GM18508 (cell line): ENCODE measurements at regions not wholly inside any gene's neighbourhood (a gene's known extent, or its start where the extent isn't known, plus 50 kb on each side); places are given as distances from the start of the nearest gene placed in this dataset.

Experiments
- ATAC-seq: cut with Tn5 transposase; IDR thresholded peaks from one replicate; pipeline ENCODE4 v1.9.1; 2021; ENCODE audit warnings: moderate number of reproducible peaks; ENCODE audit not compliant: insufficient read depth, unreplicated experiment

DNA sequence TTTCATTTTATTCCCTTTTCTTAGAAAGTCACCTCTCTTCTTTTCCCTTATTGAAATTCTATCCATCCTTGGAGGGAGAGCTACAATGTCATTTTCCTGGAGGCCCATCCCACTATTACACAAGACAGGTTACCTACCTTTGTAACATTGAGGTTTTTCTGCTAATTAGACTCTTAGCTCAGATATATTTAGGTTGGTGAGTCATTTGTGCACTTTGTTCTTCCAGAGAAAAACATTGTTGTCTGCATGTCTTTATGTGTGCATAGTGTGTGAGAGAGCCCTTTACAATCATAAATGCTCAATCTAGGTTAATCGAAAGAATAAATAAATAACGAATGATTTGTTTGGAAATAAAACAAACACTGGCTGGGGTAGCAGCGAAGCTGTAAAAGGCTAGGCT, 191.8 kb downstream of the DACT1 start:
- ATAC-seq = no peak

DNA sequence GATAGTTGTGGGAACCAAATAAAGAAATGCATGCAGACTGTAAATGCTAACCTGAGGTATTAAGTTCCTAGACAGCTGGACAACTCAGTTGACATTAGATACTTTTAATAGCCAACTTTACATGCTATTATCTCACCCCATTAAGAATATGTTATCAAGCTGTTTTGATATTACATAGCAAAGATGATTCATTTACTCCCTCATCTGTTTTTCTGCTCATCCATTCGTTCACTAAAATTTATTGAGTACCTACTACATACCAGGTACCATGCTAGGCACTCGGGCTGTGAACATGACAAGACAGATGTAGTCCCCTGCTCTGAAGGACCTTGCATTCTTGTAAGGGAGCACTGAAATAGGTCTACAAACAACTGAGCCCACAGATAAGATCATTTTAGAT, 192.4 kb downstream of the DACT1 start:
- no peak for ATAC-seq

DNA sequence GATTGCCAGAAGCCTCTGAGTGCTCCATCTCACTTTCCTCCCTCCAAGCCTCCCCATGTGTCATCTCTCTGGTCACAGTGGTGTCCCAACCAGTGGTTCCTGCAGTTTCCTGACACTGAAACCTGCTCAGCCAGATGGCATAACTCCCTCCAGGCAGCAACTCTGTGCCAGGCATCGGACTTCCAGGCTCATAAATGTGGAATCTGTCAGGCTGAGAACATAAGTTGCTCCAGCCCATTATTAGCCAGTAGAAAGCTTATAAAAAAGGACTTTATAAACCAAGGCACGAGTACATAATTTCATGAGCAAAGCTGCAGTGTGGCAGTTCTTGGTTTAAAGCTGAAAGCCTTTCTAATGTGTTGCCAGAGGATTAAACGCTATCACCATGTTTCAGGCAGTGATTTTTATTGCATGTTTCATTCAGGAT, 194.3 kb downstream of the DACT1 start:
- ATAC-seq = no peak

DNA sequence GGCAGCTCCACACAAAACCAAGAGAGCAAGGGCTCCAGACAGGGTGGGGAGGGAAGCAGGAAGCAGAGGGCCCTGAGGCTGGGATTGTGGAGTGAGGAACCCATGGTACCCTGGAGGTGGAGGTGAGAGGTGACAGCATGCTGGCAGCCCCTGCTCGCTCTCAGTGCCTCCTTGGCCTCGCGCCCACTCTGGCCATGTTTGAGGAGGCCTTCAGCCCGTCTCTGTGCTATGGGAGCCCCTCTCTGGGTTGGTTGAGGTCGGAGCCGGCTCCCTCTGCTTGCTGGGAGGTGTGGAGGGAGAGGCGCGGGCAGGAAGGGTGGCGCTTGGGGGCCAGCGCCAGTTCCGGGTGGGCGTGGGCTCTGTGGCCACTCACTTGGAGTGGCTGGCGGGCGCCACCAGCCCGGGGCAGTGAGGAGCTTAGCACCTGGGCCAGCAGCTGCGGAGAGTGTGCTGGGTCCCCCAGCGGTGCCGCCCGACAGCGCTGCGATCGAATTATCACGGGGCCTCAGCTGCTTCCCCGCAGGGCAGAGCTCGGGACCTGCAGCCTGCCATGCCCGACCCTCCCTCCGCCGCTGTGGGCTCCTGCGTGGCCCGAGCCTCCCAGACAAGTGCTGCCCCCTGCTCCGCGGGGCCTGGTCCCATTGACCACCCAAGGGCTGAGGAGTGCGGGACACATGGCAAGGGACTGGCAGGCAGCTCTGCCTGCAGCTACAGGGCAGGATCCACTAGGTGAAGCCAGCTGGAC, 196.0 kb downstream of the DACT1 start:
- ATAC-seq = no peak

DNA sequence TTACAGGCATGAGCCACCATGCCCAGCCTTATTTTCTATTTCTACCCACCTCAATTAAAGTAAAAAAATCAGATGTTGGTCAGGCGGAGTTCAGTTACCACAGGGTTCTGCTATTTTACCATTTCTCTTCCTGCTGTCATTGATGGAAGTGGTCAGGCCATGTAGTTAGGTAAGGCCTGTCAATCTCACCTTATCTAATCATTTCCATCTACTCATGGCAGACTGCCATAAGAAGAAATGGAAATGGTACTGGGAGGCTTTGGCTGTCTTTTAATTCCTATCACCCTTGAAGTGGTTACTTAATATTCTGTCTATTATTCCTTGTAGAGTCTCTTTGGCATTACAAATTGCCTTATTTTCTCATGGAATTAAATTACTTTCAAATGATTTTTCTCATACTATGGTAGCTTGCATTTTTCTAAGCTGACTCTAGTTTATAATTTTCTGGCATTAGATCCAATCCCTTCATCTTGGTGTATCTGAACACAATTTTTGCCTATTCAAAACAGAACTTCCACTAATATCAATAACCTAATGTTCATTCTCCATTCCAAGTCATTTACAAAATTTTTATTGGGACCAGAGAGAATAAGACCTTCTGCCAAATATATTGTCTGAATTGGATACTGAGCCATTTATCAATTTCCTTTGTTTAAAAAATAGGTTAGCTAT, 198.7 kb downstream of the DACT1 start:
- ATAC-seq = no peak

DNA sequence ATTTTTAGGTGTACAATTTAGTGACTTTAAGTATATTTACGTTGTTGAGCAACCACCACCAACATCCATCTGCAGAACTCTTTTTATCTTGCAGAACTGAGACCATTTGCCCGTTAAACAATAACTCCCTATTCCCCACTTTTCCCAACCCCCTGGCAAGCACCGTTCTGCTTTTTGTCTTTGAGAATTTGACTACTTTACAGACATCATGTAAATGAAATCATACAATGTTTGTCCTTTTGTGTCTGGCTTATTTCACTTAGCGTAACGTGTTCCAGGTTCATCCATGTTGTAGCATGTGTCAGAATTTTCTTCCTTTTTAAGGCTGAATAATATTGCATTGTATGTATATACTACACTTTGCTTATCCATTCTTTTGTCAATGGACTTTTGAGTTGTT, 201.5 kb downstream of the DACT1 start:
- ATAC-seq = no peak

DNA sequence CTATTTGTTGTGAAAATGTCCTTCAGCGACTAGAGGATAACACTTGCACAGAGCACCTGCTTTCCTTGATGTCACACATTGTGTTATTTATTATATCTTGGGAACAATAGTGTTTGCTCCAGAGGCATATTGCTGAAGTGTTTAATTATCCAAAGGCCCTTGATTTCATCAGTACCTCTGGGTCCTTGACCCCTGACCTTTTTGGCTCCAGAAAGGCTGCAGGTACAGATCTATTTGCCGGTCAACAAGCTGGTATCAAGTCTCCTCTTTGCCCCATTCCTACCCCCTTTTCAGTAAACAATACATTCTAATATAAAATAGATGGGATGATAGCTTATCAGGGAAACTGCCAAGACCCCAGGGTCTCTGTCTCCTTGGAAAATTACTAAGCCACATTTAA, 206.8 kb downstream of the DACT1 start:
- no peak for ATAC-seq

DNA sequence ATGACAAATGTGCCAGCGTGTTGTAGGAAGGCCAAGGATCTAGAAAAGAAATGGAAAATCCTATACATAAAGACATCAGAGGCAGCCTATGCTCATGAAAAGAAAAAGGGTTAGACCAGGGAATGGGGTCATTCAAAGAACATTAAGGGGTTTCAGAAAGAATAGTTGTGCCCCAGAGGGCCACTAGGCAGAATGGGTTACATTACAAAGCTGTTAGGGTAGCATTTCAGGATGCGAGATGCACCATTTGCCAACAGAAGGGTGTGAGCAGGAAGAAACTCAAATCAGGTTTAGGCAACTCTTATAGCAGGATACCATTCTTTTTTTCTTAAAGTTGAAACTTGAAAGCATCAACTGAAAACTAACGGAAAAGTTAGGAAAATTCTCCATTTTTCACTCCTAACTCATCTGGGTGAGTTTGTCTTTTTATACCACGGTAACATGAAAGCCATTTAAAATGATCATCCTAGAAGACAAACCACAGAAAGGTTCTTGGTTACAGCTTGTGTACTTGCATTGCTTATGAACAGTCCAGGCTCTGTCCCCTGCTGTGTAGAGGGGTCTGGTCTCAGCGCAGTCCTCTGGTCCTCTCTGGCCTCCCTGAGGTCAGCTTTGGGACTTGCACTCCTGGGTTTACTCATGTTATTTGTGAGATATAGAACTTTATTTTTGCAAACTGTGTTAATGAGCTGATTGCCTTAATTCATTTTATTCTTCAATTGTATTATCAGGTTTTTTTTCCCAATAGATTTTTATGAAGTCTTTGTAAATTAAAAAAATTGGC, 209.1 kb downstream of the DACT1 start:
- no peak for ATAC-seq

DNA sequence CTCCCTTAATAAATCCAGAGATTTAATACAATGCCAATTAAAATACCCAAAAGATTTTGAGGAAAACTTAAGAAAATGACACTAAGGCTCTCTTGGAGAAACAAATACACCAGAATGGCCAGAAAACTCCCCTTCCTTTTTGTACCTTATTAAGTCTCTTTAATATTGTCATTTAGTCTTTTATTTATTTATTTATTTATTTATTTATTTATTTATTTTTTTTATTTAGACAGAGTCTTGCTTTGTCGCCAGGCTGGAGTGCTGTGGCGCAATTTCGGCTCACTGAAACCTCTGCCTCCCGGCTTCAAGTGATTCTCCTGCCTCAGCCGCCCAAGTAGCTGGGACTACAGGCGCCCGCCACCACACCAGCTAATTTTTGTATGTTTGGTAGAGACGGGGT, 210.6 kb downstream of the DACT1 start:
- no peak for ATAC-seq

DNA sequence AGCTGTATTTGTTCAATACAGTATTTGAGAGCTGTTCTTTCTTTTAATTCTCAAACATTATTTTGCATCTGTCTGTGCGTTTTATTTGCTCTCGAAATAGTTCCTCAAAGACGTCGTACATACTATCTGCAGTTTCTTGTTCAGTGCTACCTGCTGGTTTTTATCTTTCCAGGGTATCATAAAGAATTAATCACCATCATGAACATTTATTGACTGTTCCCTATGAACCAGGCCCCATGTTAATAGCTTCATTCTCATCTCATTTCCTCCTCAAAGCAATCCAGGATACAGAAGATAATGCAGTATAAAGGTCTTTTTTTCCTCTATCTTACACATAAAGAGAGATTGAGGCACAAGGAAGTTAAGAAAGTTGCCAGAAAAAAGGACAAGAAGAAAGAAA, 211.8 kb downstream of the DACT1 start:
- ATAC-seq = no peak

DNA sequence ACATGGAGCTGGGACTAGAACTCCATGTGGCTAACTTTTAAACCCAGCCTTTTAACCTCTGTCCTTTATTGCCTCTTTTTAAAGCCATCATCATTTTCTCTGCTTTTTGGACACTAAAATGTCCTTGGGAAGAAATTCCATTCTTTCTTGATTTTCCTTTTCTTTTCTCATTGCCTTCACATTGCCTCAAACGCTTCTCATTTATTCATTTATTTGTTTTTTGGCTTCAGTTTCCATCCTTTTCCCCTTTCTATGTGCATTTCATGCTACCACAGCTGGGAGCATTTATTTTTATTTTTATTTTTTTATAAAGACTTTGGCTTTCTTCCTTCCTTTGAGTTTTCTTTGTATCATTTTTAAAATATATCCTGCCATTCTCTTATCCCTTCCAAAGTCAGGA, 212.2 kb downstream of the DACT1 start:
- ATAC-seq = no peak

DNA sequence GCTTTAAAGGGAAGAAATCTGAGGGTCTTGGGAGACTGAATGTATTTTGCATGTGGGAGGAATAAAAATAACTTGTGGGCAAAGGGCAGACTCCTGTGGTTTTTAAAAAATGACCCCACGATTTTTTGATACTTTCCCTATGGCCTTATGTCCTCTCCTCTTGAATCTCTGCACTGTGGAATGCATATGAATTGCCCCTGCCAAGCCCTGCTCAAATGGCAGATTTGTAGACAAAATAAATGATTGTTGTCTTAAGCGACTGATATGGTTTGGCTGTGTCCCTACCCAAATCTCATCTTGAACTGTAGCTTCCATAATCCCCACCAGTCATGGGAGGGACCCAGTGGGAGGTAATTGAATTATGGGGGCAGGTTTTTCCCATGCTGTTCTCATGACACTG, 223.8 kb downstream of the DACT1 start:
- no peak for ATAC-seq

DNA sequence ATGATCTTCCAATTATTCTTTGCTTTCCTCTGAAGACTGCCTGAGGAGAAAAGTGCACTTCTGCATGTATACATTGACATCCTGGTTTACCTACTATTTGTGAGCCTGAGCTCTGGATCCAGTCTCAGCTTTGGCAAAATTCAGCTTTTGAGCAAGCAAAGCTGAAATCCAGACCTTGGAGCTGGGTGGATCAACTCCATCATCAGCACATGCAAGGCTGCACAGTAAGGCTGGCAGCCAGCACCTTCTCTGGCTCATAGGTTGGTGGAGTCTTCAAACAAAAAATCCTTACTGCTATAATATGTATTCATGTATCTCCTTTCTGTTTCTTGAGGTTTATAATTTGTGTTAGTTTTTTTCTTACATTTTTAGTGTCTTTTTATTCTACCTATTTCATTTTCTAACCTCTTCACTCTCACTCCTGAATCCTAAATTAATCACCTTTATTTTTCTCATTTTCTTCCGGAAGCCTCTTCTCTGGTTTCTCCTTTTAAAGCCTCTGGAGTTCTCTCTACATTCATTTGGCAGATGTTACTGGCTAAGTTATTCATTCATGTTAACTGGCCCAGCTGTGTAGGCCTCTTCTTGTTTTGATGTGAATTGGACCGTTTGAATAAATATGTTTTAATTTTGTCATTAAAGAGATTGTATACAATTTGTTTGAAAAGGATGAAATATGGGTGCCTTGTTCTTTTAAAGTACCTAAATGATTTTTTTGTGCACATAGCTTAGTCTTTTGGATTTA, 224.8 kb downstream of the DACT1 start:
- ATAC-seq = no peak

DNA sequence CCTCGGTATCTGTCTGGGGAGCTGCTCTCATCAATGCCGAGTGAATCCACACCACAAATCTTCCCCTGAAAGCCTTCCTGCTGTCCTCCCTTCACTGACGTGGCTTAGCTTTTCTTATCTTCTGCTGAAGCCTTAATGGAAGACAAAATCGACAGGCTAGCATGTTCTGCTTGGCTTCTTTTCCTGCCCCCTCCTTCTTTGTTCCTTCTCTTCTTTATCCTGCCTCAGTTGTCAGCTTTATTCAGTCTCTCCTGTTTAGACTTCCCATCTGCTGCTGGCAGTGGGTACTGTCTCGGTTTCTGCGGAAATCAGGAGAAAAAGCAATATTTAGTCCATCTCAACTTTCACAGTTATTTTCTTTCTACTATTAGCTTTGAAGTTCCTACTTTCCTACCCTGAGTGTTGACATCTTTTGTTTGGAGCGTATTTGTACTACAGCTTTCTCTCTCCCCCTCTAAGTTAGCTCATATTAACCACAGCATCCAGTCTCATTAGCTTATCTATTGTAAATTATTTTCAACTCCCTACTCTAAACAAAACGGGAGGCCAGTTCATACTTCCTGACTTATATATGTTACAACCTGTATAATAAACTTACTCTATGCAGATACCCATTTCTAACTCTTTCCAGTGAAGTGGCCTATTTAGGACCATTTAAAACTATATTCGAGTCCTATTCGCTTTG, 226.0 kb downstream of the DACT1 start:
- ATAC-seq = no peak

DNA sequence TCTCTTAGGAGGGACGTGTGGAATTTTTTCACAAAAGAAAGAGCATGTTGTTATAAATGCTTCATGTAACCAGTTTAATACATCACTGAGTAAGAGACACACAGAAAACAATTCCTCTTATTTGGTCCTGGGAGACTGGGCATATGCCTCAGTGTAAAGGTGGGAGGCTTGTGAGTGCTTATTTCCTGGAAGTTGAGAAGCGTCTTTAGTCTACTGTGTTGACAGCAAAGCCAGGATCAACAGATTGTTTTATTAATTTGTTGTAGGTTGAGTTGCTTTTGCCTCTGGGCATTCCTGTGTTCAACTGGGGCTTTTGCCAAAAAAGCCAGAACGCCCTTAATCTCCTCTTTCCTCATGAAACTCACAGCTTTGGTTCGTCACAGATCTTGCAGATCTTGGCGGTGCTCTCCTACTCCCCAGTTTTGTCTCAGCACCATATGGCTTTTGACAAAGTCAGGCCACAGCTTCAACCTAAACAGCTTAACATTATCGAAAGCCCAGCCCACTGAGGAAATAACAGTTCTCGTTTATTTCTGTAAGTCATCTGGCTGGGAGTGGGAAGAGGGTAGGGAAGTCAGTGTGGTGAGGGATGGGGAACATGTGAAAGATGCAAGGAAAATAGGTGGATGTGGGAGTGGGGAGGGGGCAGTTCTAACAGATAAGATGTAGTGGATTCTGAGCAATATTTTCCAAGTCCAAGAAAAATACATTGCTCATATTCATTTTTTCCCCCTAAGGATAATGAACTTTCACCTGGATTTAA, 227.2 kb downstream of the DACT1 start:
- ATAC-seq = no peak

DNA sequence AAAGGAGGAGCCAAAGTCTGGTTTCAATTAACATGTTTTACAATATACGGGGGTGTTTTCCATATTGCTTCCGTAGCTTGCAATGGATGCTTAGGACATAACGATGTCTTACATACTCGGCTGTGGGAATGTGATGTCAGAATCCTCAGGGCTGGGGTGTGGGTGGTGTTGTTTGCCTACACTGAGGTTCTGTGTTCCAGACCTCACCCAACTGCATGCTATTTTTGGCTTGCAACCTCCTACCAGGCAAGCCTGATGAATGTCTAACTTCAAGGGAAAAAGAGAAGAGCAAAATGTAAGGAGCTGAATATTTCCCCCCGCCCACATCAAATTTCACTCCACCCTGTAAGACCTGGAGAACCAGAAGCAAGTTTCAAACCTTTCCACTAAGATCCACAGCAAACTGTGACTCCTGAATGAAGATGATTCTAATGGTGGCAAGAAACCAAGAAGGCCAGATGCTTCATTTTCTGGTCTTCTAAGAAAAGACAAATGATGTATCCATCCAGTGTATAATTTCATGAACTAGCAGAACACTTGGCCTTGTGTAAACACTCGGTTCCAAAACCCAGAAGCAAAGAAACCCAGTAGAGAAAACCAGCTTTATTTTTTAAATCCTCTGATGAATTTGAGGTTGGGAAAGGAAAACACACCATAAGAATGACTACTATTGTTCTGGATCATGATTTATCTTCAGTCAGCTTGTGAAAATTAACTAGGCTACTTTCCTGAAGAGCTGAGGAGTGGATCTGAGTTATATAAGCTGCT, 227.9 kb downstream of the DACT1 start:
- ATAC-seq = no peak

DNA sequence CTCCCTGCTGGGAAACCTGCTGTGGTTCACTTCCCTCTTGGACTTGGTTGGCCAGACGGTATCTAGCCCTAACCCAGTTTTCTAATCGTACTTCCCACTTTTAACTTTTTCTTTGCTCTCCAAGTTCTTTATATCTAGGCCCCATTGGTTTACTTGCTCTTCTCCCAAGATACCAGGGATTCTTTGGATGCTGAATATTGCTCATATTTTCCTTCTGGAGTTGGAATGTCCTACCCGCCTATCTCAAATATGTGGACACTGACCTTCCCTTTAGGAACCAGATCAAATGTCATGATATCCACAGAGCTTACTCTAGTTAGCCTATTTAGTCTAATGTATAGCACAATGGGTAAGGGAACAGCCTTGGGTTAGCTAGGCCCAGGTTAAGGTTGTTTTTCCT, 228.6 kb downstream of the DACT1 start:
- no peak for ATAC-seq

DNA sequence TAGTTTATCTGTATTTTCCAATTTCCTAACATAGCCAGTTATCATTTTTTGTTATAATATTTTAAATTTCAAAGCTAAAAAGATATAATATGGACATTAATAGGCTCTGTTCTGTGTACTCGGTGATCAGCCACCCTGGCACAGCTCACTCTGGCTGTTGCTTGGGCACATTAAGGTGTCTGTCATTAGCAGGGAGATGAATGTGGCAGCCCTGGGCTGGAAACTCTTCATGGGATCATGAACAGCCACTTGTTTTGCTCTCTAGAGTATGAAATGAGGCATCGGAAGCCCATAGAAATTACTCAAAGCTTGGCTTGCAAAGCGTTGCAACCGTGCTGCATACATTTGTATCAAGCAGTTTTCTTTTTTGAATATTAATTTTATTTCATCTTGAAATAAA, 233.2 kb downstream of the DACT1 start:
- ATAC-seq = no peak

DNA sequence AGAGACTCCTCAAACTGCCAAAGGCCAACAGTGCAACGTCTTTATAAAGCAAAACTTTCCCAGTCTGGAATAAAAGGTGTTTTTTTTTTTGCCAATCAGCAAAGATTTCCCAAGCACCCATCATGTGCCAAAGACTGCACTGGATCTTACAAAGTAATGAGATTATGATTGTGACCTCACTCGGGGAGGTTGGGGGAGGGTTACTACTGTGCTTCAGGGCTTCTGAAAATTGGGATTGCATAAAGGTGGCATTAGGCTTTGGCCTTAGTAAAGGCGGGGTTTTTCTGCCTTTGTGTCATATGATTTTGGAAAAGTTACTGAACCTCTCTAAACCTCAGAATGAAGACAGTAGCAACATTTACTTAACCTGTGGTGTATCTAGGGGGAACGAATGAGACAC, 233.8 kb downstream of the DACT1 start:
- no peak for ATAC-seq
